Neural progenitor cell (in vitro differentiated cells): ENCODE measurements at regions not wholly inside any gene's neighbourhood (a gene's known extent, or its start where the extent isn't known, plus 50 kb on each side); places are given as distances from the start of the nearest gene placed in this dataset.

Experiments used
- EZH2 ChIP-seq: fragments of 200-600 bp; sonication (generic); IDR thresholded peaks from 2 replicates; pipeline ENCODE4 v1.6.1; 2017; ENCODE audit warnings: antibody characterized with exemption, mild to moderate bottlenecking, moderate library complexity
- EZH2phosphoT487 ChIP-seq: fragments of 200-600 bp; sonication (generic); IDR thresholded peaks from 2 replicates; pipeline ENCODE4 v1.6.1; 2017; ENCODE audit warnings: antibody characterized with exemption
- TF ChIP-seq, protein P1 (sequence below): fragments of 200-600 bp; sonication (generic); IDR thresholded peaks from 2 replicates; pipeline ENCODE4 v1.5.1; 2017; ENCODE audit warnings: antibody characterized with exemption, mild to moderate bottlenecking

DNA sequence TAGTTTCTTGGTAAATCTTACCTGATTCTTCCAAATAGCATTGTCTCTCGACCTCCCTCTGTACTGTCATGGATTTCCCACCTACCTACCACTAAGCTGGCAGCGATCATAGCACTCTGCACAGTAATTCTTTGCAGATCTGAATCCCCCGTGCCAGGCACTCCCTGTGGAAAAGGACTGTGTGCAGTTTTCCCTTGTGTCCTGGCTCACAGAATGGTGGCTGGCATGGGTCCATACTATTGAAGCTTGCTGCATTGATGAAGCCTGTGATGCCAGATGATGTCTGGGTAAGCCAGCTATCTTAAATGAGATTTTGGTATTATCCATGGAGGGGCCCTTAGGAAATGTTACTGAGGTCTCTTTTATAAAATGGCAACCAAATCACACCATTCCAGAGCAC is 135.7 kb downstream of the RPAP3 start:
- TF ChIP-seq, protein P1, sequence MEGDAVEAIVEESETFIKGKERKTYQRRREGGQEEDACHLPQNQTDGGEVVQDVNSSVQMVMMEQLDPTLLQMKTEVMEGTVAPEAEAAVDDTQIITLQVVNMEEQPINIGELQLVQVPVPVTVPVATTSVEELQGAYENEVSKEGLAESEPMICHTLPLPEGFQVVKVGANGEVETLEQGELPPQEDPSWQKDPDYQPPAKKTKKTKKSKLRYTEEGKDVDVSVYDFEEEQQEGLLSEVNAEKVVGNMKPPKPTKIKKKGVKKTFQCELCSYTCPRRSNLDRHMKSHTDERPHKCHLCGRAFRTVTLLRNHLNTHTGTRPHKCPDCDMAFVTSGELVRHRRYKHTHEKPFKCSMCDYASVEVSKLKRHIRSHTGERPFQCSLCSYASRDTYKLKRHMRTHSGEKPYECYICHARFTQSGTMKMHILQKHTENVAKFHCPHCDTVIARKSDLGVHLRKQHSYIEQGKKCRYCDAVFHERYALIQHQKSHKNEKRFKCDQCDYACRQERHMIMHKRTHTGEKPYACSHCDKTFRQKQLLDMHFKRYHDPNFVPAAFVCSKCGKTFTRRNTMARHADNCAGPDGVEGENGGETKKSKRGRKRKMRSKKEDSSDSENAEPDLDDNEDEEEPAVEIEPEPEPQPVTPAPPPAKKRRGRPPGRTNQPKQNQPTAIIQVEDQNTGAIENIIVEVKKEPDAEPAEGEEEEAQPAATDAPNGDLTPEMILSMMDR = no peak
- TF ChIP-seq EZH2phosphoT487 (no peak), EZH2 (no peak)
